Activated naive CD4-positive, alpha-beta T cell treated with anti-CD3 and anti-CD28 coated beads for 36 hours (primary cell): ENCODE measurements at regions not wholly inside any gene's neighbourhood (a gene's known extent, or its start where the extent isn't known, plus 50 kb on each side); places are given as distances from the start of the nearest gene placed in this dataset.

Experiments used
- CTCF ChIA-PET: fragments of 350-600 bp; sonication (Branson Sonifier 250); formaldehyde crosslinking; loops from one replicate; lab custom pipeline; 2021; ENCODE audit warnings: antibody characterized with exemption; lab: Charles Lee
- DNase-seq: peaks from one replicate; pipeline ENCODE4 v3.0.0-alpha.2; 2020
- H3K27ac Mint-ChIP-seq: one replicate; pipeline ENCODE4 v1.8.0; 2021; ENCODE audit warnings: mild to moderate bottlenecking, mixed read lengths
- H3K27me3 Mint-ChIP-seq: one replicate; pipeline ENCODE4 v1.8.0; 2021; ENCODE audit warnings: low read depth, mixed read lengths
- H3K36me3 Mint-ChIP-seq: one replicate; pipeline ENCODE4 v1.8.0; 2021; ENCODE audit warnings: low read depth, mixed read lengths
- H3K4me1 Mint-ChIP-seq: one replicate; pipeline ENCODE4 v1.8.0; 2021; ENCODE audit warnings: low read depth, mixed read lengths
- H3K4me3 Mint-ChIP-seq: one replicate; pipeline ENCODE4 v1.8.0; 2021; ENCODE audit warnings: mild to moderate bottlenecking, moderate library complexity, mixed read lengths
- H3K9me3 Mint-ChIP-seq: one replicate; pipeline ENCODE4 v1.8.0; 2021; ENCODE audit warnings: mixed read lengths
- intact Hi-C: fragments of 100-400 bp; cut with micrococcal nuclease; formaldehyde crosslinking; loops from one replicate; pipeline ENCODE4 v1.15.1; 2023

DNA sequence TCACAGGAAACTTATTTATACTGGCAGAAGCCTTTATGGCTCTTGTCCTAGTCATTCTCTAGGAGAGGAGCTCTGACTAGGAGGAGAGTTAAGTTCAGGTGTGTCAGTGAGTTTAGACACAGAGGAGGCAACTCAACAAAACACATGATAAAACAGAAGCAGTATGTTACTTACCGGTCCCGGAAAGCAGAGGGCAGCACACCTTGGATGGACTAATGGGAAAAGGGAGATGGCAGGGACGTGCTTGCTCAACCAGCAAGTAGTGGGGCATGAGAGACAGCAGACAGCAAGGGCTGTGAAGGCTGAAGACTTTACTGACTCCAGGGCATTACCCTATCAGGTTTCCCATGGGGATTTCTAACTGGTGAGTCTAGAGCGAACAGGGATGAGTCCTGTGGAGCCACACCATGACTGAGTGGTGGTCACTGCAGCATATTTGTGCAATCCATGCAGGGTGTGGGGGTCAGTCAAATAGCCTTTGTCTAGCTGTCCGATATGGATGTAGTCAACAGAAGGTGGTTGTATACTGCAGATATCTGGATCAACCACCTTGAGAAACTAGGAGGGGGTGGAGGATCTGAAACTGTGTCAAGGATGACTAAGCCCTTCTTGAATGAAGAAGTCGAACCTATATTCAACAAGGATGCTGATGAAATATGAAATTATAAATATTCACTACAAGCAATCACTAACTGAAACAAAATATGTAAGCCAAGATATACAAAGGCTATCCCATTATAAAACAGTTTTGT lies 596.3 kb upstream of the CHRM3 start:
- H3K9me3 Mint-ChIP-seq, result peaks cover 3% of the 10 kb centered on the region

DNA sequence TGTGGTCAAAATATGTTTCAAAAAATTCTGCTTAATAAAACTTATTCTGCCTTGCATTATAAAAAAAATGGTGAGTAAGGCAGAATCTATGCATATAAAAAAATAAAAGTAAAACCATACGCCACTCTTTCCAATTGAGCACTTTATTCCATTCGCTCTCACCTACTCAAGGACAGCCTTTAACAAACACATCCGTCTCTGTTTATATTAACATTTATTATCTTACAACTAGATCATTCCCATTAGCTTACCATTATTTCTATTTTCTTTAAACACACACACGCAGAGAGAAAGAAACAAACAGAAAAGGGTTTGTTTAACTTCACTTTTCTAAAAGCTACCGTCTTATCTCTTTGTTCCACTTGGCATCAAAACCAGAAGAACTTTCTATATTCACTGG lies 598.9 kb upstream of the CHRM3 start:
- CTCF ChIA-PET, result no interaction called here
- Mint-ChIP-seq H3K4me3 (no peak overlapping the region), H3K9me3 (no peaks in the 10 kb centered on the region), H3K27me3 (no peaks in the 10 kb centered on the region), H3K36me3 (no peaks in the 10 kb centered on the region), H3K27ac (no peak overlapping the region), H3K4me1 (no peaks in the 10 kb centered on the region)
- intact Hi-C loops, result no loop called here
- no peak for DNase-seq

More for the DNA sequence above, 596.3 kb upstream of the CHRM3 start:
- no peak overlapping the region for H3K4me3 Mint-ChIP-seq
- no peaks in the 10 kb centered on the region for H3K27me3 Mint-ChIP-seq
- DNase-seq, result no peak
- CTCF ChIA-PET, result no interaction called here
- no peaks in the 10 kb centered on the region for H3K4me1 Mint-ChIP-seq
- H3K36me3 Mint-ChIP-seq, result no peaks in the 10 kb centered on the region
- H3K27ac Mint-ChIP-seq, result no peak overlapping the region
- intact Hi-C loops, result no loop called here

DNA sequence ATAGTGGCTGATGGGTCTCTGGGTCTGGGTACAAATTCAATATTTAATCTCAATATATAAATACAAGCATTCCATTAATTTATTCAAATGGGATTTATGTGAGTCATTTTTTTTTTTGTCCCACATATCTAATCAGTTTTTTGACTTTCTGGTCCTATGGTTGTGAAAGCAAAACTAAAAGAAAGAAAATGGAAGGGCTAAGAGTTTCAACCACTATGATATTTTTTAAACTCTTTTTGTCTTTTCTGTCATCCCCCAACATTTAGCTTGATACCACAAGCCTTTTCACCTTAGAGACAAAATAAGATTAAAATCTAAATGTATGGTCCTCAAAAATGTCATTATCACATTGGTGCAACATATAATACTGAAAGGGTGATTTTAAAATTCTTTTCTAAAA lies 602.7 kb upstream of the CHRM3 start:
- no peak overlapping the region for H3K27ac Mint-ChIP-seq
- DNase-seq, result no peak
- H3K36me3 Mint-ChIP-seq, result no peaks in the 10 kb centered on the region
- H3K4me3 Mint-ChIP-seq, result no peak overlapping the region
- H3K9me3 Mint-ChIP-seq, result no peaks in the 10 kb centered on the region
- H3K27me3 Mint-ChIP-seq, result no peaks in the 10 kb centered on the region
- CTCF ChIA-PET, result no interaction called here
- intact Hi-C loops, result no loop called here
- no peaks in the 10 kb centered on the region for H3K4me1 Mint-ChIP-seq

DNA sequence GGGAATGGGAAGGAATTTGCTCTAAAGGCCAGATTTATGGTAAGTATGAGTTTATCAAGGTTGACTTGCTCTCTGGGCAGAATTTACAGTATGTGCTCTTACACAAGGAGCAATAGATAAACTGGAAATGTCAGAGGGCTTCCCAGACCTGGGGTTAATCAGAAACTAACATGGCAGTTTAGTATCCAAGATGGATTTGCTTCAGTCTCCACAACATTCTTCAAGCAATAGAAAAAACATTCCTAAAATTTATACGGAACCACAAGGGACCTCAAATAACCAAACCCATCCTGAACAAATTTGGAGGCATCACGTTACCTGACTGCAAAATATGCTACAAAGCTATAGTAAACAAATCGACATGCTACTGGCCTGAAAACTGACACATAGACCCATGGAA lies 606.7 kb upstream of the CHRM3 start:
- intact Hi-C loops, result no loop called here
- H3K36me3 Mint-ChIP-seq, result no peaks in the 10 kb centered on the region
- no peaks in the 10 kb centered on the region for H3K4me1 Mint-ChIP-seq
- H3K27ac Mint-ChIP-seq, result no peak overlapping the region
- H3K4me3 Mint-ChIP-seq, result no peak overlapping the region
- no peak for DNase-seq
- no peaks in the 10 kb centered on the region for H3K27me3 Mint-ChIP-seq
- CTCF ChIA-PET, result no interaction called here
- H3K9me3 Mint-ChIP-seq, result no peaks in the 10 kb centered on the region

DNA sequence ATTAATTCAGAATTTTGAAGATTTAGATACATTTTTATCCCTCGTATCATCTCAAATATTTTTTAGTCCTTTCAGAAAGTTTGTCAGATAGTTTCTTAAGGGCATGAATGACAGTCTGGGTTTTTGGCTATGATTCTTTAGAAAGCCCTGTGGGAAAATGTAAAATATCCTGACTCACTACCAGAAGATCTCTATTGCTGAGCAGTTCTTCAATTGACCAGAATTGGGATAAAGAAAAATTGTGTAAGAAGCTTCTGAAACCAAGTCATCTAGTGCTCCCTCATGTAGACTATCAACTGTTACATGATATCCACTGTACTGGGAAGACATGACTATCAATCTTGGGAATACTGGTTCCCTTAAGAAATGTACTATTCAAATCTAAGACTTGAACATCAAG lies 608.3 kb upstream of the CHRM3 start:
- CTCF ChIA-PET, result no interaction called here
- DNase-seq, result no peak
- intact Hi-C loops, result no loop called here
- H3K4me3 Mint-ChIP-seq, result no peak overlapping the region
- H3K4me1 Mint-ChIP-seq, result no peaks in the 10 kb centered on the region
- no peaks in the 10 kb centered on the region for H3K36me3 Mint-ChIP-seq
- H3K27me3 Mint-ChIP-seq, result no peaks in the 10 kb centered on the region
- H3K27ac Mint-ChIP-seq, result no peak overlapping the region
- no peaks in the 10 kb centered on the region for H3K9me3 Mint-ChIP-seq

DNA sequence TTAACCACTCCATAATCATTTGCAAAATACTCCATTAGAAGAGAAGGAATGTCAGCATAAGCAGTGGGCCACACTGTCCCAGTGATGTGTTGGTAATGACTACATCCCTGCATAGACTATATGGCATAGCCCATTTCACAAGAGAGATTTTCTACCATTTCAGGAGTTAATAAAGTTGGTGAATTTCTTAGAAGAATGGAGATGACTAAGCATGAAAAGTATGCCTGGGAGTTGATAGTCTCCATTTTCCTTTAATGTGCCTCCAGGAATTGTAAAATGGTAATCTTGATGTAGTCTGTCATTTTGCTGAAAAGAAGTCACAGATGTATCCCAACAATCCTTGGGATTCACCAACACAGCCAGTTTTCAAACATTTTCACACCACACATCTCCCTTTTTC lies 608.8 kb upstream of the CHRM3 start:
- intact Hi-C loops, result no loop called here
- no peaks in the 10 kb centered on the region for H3K4me1 Mint-ChIP-seq
- H3K27ac Mint-ChIP-seq, result no peak overlapping the region

DNA sequence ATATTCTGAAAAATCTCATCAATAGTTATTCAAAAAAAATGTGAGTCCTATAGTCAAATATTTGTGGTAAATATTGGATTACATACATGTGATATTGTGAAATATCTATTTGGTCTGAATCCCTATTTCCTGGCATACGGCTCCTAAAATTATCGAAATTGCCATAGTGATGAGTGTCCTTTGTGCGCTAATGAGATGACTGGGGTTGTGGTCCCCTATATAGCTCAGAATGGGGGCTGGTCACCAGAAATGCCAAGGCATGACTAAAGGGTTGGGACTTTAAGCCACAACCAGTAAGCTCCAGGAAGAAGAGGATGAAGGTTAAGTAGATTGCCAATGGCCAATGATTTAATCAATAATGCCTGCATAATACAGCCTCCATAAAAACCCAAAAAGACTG lies 610.2 kb upstream of the CHRM3 start:
- H3K4me1 Mint-ChIP-seq, result no peaks in the 10 kb centered on the region
- intact Hi-C loops, result no loop called here
- H3K27me3 Mint-ChIP-seq, result no peaks in the 10 kb centered on the region
- no peaks in the 10 kb centered on the region for H3K9me3 Mint-ChIP-seq
- CTCF ChIA-PET, result no interaction called here
- H3K36me3 Mint-ChIP-seq, result no peaks in the 10 kb centered on the region
- DNase-seq, result no peak
- H3K27ac Mint-ChIP-seq, result no peak overlapping the region
- H3K4me3 Mint-ChIP-seq, result no peak overlapping the region

More for the DNA sequence above, 608.8 kb upstream of the CHRM3 start:
- no peak for DNase-seq
- Mint-ChIP-seq H3K9me3 (no peaks in the 10 kb centered on the region), H3K4me3 (no peak overlapping the region), H3K36me3 (no peaks in the 10 kb centered on the region), H3K27me3 (no peaks in the 10 kb centered on the region)
- CTCF ChIA-PET, result no interaction called here

DNA sequence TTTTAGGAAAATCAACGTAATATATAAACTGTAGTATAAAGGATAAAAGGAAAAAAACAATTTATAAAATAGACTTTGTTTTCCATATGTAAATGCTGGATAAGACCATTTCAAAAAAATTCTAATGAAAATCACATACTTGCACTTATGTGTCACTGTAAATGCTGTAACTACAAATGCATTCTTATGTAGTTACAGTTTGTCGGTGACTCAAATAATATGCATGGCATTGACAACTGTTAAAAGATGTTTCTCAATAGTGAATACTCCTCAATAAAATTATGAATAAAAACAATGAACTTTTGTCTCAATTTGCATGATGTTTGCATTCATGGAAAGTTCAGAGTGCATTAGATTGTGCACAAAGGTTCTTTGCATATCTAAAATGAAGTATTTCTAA lies 614.0 kb upstream of the CHRM3 start:
- Mint-ChIP-seq H3K4me1 (no peaks in the 10 kb centered on the region), H3K4me3 (no peak overlapping the region), H3K27ac (no peak overlapping the region), H3K9me3 (no peaks in the 10 kb centered on the region), H3K27me3 (no peaks in the 10 kb centered on the region), H3K36me3 (no peaks in the 10 kb centered on the region)
- intact Hi-C loops, result no loop called here
- no peak for DNase-seq
- CTCF ChIA-PET, result no interaction called here

DNA sequence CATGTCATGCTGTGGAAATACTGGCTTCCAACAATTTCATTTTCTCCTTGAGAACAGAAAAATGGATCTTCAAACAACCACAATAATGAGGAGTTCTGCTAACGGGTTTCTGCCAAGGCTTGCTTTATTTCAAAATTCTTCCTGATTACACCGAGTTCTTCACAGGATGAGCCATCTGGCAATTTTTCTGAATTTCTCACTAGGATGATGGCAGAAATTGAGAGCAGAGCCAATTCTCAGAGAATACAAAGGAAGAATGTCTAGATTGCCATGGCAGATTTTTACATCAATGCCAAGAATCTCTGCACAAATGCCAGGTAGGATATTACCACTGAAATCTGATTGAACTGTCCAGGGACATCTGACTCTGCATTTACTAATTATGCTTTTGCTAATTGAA lies 619.0 kb upstream of the CHRM3 start:
- CTCF ChIA-PET, result no interaction called here
- Mint-ChIP-seq H3K27ac (no peak overlapping the region), H3K4me1 (no peaks in the 10 kb centered on the region), H3K4me3 (no peak overlapping the region), H3K27me3 (no peaks in the 10 kb centered on the region), H3K9me3 (peaks cover 19% of the 10 kb centered on the region), H3K36me3 (no peaks in the 10 kb centered on the region)
- intact Hi-C loops, result no loop called here
- no peak for DNase-seq

DNA sequence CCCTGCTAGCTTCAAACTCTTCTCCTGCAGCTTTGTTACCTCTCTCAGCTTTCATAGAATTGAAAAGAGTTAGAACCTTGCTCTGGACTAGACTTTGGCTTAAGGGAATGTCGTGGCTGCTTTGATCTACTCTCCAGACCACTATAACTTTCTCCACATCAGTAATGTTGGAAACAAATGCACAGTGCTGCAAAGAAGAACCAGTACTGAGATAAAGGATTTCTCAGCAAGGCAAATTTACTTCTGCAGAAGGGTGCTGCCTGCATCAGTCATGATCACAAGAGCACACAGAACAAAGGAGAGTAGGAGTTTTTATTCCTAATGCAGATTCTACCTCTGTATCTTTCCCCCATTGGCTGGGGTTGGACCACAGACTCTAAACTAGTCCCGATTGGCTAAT lies 621.6 kb upstream of the CHRM3 start:
- intact Hi-C loops, result no loop called here
- Mint-ChIP-seq H3K4me1 (no peaks in the 10 kb centered on the region), H3K36me3 (no peaks in the 10 kb centered on the region), H3K4me3 (no peak overlapping the region), H3K9me3 (peaks cover 21% of the 10 kb centered on the region), H3K27me3 (no peaks in the 10 kb centered on the region), H3K27ac (no peak overlapping the region)
- DNase-seq, result no peak
- CTCF ChIA-PET, result interaction anchor here (0.7 kb wide), 1 partner anchor 157 kb away, joined by 3 read pairs; no protein-coding TSS in a partner anchor

DNA sequence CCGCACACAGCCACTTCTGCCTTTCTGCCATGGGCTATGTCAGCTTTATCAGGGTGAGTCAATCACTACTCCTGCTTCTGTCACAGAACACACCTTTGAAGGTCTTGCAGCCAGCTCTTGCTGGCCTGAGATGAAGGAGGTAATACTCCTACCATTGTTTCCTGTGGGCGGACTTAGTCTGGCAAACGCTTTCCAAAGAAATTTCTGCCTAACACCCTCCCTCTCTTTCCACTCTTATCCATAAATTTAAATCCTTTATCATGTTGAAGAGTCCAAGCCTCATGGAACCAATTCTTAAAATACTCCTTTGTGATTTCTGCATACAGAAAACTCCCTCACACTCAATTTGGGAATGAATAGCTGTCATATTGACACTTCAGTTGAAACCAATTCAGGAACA lies 633.1 kb upstream of the CHRM3 start:
- no peak overlapping the region for H3K4me3 Mint-ChIP-seq
- H3K36me3 Mint-ChIP-seq, result no peaks in the 10 kb centered on the region
- DNase-seq, result no peak
- no peaks in the 10 kb centered on the region for H3K27me3 Mint-ChIP-seq
- no peaks in the 10 kb centered on the region for H3K4me1 Mint-ChIP-seq
- CTCF ChIA-PET, result no interaction called here
- peaks cover 3% of the 10 kb centered on the region for H3K9me3 Mint-ChIP-seq
- intact Hi-C loops, result no loop called here
- no peak overlapping the region for H3K27ac Mint-ChIP-seq

DNA sequence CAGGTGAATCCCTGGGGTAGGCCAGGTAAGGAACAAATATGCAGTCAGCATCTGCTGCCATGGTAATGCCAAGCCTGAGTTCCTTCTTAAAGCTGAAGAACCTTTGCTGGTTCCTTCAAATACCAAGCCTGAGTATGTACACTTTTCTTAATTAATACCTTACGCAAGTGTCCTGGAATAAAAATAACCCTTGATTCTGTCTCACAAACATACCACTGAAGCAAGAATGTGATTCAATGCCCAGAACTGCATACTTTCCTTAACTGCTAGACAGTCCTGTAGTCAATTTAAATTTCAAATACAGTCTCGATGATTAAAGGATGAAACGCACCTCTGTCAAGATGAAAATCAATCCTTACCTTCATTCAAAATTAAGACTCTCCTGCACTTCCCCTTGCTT lies 634.0 kb upstream of the CHRM3 start:
- no peaks in the 10 kb centered on the region for H3K27me3 Mint-ChIP-seq
- no peak overlapping the region for H3K4me3 Mint-ChIP-seq
- no peaks in the 10 kb centered on the region for H3K36me3 Mint-ChIP-seq
- peaks cover 3% of the 10 kb centered on the region for H3K9me3 Mint-ChIP-seq
- no peaks in the 10 kb centered on the region for H3K4me1 Mint-ChIP-seq
- intact Hi-C loops, result no loop called here
- no peak for DNase-seq
- no peak overlapping the region for H3K27ac Mint-ChIP-seq
- CTCF ChIA-PET, result no interaction called here

DNA sequence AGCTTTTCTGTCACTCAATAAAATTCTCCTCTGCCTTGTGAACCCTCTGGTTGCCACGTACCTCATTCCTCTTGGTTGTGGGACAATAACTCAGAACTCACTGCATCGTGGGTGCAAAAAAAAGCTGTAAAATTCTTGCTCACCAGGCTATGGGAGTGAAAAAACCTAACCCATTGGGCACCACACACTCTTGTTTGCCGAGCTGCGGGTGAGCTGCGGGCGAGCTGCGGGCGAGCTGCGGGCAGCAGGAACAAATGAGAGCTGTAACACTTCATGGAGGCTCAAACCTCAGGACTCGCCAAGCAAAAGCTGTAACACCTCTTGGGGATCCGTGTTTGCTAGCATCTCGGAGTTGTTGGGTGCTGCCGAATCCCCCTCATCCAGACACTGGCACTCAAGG lies 641.3 kb upstream of the CHRM3 start:
- H3K27ac Mint-ChIP-seq, result no peak overlapping the region
- no peaks in the 10 kb centered on the region for H3K4me1 Mint-ChIP-seq
- no peak overlapping the region for H3K4me3 Mint-ChIP-seq

More for the DNA sequence above, 641.3 kb upstream of the CHRM3 start:
- Mint-ChIP-seq H3K36me3 (no peaks in the 10 kb centered on the region), H3K27me3 (no peaks in the 10 kb centered on the region), H3K9me3 (peaks cover 6% of the 10 kb centered on the region)
- intact Hi-C loops, result no loop called here
- DNase-seq, result no peak
- CTCF ChIA-PET, result no interaction called here
